ENCODE measurements at regions not wholly inside any gene's neighbourhood (a gene's known extent, or its start where the extent isn't known, plus 50 kb on each side); places are given as distances from the start of the nearest gene placed in this dataset.

- Histone ChIP-seq H4K20me1 (replicated peaks; ENCODE audit: control insufficient read depth, insufficient read depth, low read length) (no peaks in the 10 kb centered on the region), H3K9me3 (replicated peaks; ENCODE audit: control insufficient read depth, insufficient read depth, low read depth, low read length) (no peaks in the 10 kb centered on the region), H3K27ac (ENCODE audit: extremely low read depth, low read depth, low read length) (no peak overlapping the region), H3K4me2 (ENCODE audit: insufficient read depth, low read length) (no peak overlapping the region), H3K36me3 (ENCODE audit: control insufficient read depth, insufficient read depth, low read length) (no peaks in the 10 kb centered on the region), H3K4me1 (replicated peaks in 1 of 2; ENCODE audit: control insufficient read depth in 2 of 2, insufficient read depth in 2 of 2, low read length in 2 of 2) (peaks cover 0 to 5% of the 10 kb centered on the region in 2 experiments; a peak in 1 of 5 replicates), H2AFZ (ENCODE audit: low read depth, low read length) (no peak overlapping the region), H3K27me3 (ENCODE audit: control insufficient read depth in 2 of 2, insufficient read depth in 2 of 2, low read length in 2 of 2) (peaks cover 3 to 36% of the 10 kb centered on the region in 2 experiments), H3K9ac (ENCODE audit: insufficient read depth in 1 of 2, low read depth in 2 of 2, low read length in 2 of 2) (no peak overlapping the region), H3K9me1 (ENCODE audit: control insufficient read depth, insufficient read depth, low read length) (no peaks in the 10 kb centered on the region), H3K79me2 (ENCODE audit: control insufficient read depth, insufficient read depth, low read length) (no peaks in the 10 kb centered on the region), H3K4me3 (no peak overlapping the region)
- TF ChIP-seq TOE1 (IDR thresholded peaks at IDR 0.05; ENCODE audit: borderline replicate concordance) (no peak), TOE1 (CRISPR knock-in tag; IDR thresholded peaks at IDR 0.05; ENCODE audit: borderline replicate concordance, low read depth) (no peak), LARP7 (IDR thresholded peaks at IDR 0.05) (no peak), SNAPC5 (CRISPR knock-in tag; IDR thresholded peaks at IDR 0.05) (no peak), CEBPG (CRISPR knock-in tag; IDR thresholded peaks at IDR 0.05) (no peak), CEBPG (tag; conservative IDR thresholded peaks at IDR 0.05 in 1 of 2, IDR thresholded peaks at IDR 0.05 in 1 of 2) (no peak), CBX5 (IDR thresholded peaks at IDR 0.05; ENCODE audit: borderline replicate concordance, low read depth) (no peak), CC2D1A (IDR thresholded peaks at IDR 0.05) (no peak), GATA2 (CRISPR knock-in tag; IDR thresholded peaks at IDR 0.05) (no peak), E2F8 (IDR thresholded peaks at IDR 0.05; ENCODE audit: low read depth, partially characterized antibody) (no peak)
- TF ChIP-seq, protein P1, sequence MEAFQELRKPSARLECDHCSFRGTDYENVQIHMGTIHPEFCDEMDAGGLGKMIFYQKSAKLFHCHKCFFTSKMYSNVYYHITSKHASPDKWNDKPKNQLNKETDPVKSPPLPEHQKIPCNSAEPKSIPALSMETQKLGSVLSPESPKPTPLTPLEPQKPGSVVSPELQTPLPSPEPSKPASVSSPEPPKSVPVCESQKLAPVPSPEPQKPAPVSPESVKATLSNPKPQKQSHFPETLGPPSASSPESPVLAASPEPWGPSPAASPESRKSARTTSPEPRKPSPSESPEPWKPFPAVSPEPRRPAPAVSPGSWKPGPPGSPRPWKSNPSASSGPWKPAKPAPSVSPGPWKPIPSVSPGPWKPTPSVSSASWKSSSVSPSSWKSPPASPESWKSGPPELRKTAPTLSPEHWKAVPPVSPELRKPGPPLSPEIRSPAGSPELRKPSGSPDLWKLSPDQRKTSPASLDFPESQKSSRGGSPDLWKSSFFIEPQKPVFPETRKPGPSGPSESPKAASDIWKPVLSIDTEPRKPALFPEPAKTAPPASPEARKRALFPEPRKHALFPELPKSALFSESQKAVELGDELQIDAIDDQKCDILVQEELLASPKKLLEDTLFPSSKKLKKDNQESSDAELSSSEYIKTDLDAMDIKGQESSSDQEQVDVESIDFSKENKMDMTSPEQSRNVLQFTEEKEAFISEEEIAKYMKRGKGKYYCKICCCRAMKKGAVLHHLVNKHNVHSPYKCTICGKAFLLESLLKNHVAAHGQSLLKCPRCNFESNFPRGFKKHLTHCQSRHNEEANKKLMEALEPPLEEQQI (IDR thresholded peaks at IDR 0.05): no peak
- DNase-seq (ENCODE audit: extremely low read depth in 1 of 4, low spot score in 3 of 4) (no peak), FAIRE-seq (no peak), ATAC-seq (no peak)
- 3% methylated on average over 5 of the region's 5 CpGs for WGBS (ENCODE audit: insufficient coverage, low coverage, missing lambda C conversion rate)
- intact Hi-C loops (cut with micrococcal nuclease): no loop called here
- ChIA-PET POLR2A (interaction anchor here (0.8 kb wide), 1 partner anchor 348 kb away, joined by 3 read pairs; no protein-coding TSS in a partner anchor), CTCF (ENCODE audit: low intra/inter-chr PET ratio) (no interaction called here)
- no TSS peak for BruUV-seq (replicated peaks)
- in situ Hi-C loops (cut with MboI): no loop called here
Observed at GRCh38 chr21:31553461-31553860, 106.0 kb upstream of the SOD1 start.
